ENCODE measurements at regions not wholly inside any gene's neighbourhood (a gene's known extent, or its start where the extent isn't known, plus 50 kb on each side); places are given as distances from the start of the nearest gene placed in this dataset.

DNA sequence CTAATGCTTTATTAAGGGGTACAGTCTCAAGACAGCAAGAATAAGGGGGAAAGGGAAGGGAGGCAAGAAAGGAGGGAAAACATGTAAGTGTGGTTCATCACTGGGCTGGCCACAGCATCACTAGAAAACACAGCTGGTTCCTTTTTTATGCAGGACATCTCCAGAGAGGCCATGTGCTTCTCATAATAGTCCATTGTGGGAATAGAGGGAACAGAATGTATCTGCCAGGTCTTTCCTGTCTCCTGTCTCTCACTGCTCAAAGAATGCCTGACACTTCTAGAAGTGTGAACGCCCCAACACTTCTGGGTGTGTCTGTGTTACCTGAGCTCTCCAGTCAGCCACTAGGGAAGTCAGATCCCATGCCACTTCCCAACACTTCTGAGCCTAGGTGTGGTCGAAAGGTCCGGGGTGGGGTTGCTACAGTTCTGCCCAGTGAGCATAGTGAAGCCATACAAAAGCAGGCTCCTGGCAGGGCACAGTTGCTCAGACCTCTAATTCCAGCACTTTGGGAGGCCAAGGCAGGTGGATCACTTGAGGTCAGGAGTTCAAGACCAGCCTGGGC, 255.6 kb upstream of the SLC30A5 start:
- TF ChIP-seq PATZ1 (CRISPR knock-in tag; IDR thresholded peaks at IDR 0.05; ENCODE audit: borderline replicate concordance) (no peak), ZC3H10 (CRISPR knock-in tag; IDR thresholded peaks at IDR 0.05) (no peak), CSDC2 (CRISPR knock-in tag; IDR thresholded peaks at IDR 0.05) (no peak), RARB (CRISPR knock-in tag; IDR thresholded peaks at IDR 0.05) (no peak), ZFP3 (CRISPR knock-in tag; IDR thresholded peaks at IDR 0.05) (no peak)

Measured in SK-N-SH treated with all-trans-retinoic acid at 6 μM for 48 hours (cell line).